ENCODE measurements at regions not wholly inside any gene's neighbourhood (a gene's known extent, or its start where the extent isn't known, plus 50 kb on each side); places are given as distances from the start of the nearest gene placed in this dataset.

DNA sequence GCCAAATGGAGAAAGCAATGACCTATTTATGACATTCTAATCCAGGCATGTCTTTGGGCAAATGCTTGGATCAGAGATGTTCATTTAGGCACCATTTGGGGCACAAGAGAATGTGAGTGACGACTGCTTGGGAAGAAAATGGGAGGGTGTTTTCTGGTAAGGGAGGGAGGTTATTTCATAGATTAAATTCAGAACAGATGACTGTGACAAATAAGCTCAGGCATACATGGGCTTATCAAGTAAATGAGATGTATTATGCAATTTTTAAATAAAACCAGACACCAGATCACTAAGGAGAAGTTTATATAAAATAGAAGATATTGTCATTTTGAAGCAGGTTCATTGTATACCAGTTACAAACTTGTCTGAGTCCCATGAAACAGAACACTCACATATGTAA, 71.4 kb upstream of the UGT8 start:
- WGBS, 4 donors, result 35 to 75% (median 46%) methylated on average over 1 of the region's 1 CpG
- H3K36me3 ChIP-seq (replicated peaks in 1 of 2), result no peaks in the 10 kb centered on the region
- intact Hi-C loops (cut with DNase I), result no loop called here

DNA sequence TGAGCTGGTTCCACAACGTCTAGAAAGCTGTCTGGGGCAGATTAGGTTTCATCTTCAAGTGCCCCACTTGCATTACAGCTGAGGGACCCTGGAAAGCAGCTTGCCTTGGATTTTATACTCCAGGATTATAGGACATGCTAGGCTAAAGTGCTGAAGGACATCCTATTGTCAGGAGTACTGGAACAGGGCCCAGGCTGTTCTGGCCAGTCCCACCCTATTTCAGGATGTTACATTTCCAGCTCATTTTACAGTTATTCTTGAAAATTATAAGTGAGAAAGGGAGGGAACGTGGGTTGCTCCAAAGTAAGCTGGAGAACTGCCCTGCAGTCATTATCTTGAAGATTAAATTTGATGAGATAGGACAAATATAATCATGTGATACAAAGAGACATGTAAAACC, 71.0 kb upstream of the UGT8 start:
- 13 to 27% (median 21%) methylated on average over 2 of the region's 2 CpGs for WGBS, 4 donors
- H3K27ac ChIP-seq, result no peak overlapping the region
- H3K4me3 ChIP-seq, result no peak overlapping the region
- DNase-seq, result no peak
- no peaks in the 10 kb centered on the region for H3K9me3 ChIP-seq (replicated peaks in 1 of 3)
- no peaks in the 10 kb centered on the region for H3K27me3 ChIP-seq
- no peaks in the 10 kb centered on the region for H3K36me3 ChIP-seq (replicated peaks in 1 of 2)
- intact Hi-C loops (cut with DNase I), result no loop called here
- TF ChIP-seq, protein P1, sequence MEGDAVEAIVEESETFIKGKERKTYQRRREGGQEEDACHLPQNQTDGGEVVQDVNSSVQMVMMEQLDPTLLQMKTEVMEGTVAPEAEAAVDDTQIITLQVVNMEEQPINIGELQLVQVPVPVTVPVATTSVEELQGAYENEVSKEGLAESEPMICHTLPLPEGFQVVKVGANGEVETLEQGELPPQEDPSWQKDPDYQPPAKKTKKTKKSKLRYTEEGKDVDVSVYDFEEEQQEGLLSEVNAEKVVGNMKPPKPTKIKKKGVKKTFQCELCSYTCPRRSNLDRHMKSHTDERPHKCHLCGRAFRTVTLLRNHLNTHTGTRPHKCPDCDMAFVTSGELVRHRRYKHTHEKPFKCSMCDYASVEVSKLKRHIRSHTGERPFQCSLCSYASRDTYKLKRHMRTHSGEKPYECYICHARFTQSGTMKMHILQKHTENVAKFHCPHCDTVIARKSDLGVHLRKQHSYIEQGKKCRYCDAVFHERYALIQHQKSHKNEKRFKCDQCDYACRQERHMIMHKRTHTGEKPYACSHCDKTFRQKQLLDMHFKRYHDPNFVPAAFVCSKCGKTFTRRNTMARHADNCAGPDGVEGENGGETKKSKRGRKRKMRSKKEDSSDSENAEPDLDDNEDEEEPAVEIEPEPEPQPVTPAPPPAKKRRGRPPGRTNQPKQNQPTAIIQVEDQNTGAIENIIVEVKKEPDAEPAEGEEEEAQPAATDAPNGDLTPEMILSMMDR (IDR thresholded peaks at IDR 0.05), result no peak
- no peak for TF ChIP-seq POLR2A (IDR thresholded peaks at IDR 0.05)
- no peaks in the 10 kb centered on the region for H3K4me1 ChIP-seq (replicated peaks in 1 of 2)

More for the DNA sequence above, 71.4 kb upstream of the UGT8 start:
- no peak overlapping the region for H3K4me3 ChIP-seq
- H3K9me3 ChIP-seq (replicated peaks in 1 of 3), result no peaks in the 10 kb centered on the region
- no peaks in the 10 kb centered on the region for H3K27me3 ChIP-seq
- TF ChIP-seq, protein P1 (IDR thresholded peaks at IDR 0.05), result no peak
- no peak for TF ChIP-seq POLR2A (IDR thresholded peaks at IDR 0.05)
- no peak for DNase-seq
- no peaks in the 10 kb centered on the region for H3K4me1 ChIP-seq (replicated peaks in 1 of 2)
- no peak overlapping the region for H3K27ac ChIP-seq

DNA sequence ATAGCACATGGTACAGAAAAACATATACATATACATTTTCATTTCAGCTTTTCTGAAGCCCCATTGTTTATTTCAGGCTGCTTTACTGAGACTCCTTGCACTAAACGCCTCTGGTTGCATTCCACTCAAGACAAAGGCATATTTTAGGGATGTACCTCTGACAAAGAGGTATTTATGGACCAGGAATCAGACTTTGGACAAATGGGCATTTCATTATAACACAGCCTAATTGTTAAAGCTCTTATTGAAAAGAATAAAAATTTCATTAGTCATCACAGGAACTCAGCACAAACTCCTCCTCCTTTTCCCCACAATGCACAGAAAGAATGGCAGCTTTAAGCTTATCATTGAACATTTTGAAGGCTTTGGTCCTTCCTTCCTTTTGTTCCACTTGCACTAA, 62.9 kb upstream of the UGT8 start:
- H3K9me3 ChIP-seq (replicated peaks in 1 of 3), result no peaks in the 10 kb centered on the region
- DNase-seq, result no peak
- no peak overlapping the region for H3K27ac ChIP-seq
- H3K36me3 ChIP-seq (replicated peaks in 1 of 2), result no peaks in the 10 kb centered on the region
- H3K4me1 ChIP-seq (replicated peaks in 1 of 2), result no peaks in the 10 kb centered on the region
- intact Hi-C loops (cut with DNase I), result no loop called here
- no peak overlapping the region for H3K4me3 ChIP-seq
- TF ChIP-seq, protein P1 (IDR thresholded peaks at IDR 0.05), result no peak
- TF ChIP-seq POLR2A (IDR thresholded peaks at IDR 0.05), result no peak
- H3K27me3 ChIP-seq, result no peaks in the 10 kb centered on the region
- WGBS, 4 donors, result 31 to 50% (median 39%) methylated on average over 1 of the region's 1 CpG

DNA sequence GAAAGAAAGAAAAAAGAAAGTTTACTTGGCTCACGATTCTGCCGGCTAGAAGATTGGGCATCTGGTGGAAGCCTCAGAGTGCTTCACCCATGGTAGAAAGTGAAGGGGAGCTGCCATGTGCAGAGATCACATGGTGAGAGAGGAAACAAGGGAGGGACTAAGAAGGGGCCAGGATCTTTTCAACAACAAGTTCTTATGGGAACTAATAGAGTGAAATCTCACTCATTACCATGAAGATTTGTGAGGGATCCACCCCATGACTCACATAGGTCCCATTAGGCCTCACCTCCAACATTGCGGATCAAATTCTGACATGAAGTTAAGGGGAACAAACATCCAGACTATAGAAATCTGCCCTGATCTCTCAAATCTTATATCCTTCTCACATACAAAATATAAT, 61.3 kb upstream of the UGT8 start:
- no peak for DNase-seq
- no peaks in the 10 kb centered on the region for H3K27me3 ChIP-seq
- H3K27ac ChIP-seq, result no peak overlapping the region
- TF ChIP-seq, protein P1 (IDR thresholded peaks at IDR 0.05), result no peak
- TF ChIP-seq POLR2A (IDR thresholded peaks at IDR 0.05), result no peak
- H3K4me3 ChIP-seq, result no peak overlapping the region
- H3K36me3 ChIP-seq (replicated peaks in 1 of 2), result no peaks in the 10 kb centered on the region
- intact Hi-C loops (cut with DNase I), result no loop called here
- H3K9me3 ChIP-seq (replicated peaks in 1 of 3), result no peaks in the 10 kb centered on the region
- H3K4me1 ChIP-seq (replicated peaks in 1 of 2), result no peaks in the 10 kb centered on the region
- WGBS, 4 donors, result 75 to 91% (median 87%) methylated on average over 3 of the region's 3 CpGs

Data from adrenal gland (tissue), 9 donors.